ENCODE measurements at regions not wholly inside any gene's neighbourhood (a gene's known extent, or its start where the extent isn't known, plus 50 kb on each side); places are given as distances from the start of the nearest gene placed in this dataset.

DNA sequence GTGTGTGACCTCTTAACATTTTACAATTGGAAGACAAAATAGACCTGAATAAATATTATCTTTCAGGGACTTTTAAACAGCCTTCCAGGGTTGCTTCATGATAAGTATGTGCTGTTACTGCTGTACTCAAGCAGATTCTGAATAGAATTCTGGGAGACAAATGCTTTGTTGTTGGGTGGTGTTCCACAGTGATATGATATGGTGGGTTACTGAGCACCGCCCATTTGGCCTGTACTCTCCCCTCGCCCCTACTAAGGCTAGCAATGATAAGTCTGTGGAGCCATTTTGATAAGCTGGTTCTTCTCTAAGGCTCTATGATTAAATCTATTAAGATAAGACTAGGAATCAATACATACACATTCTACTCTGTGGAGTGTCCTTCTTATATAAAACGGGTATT lies 89.8 kb upstream of the ITGA4 start:
- POLR2A ChIA-PET = no interaction called here
- H3K9ac ChIP-seq (ENCODE audit: insufficient read depth, low read depth, low read length) = no peak overlapping the region
- H2AFZ ChIP-seq (ENCODE audit: low read length) = no peak overlapping the region
- H3K36me3 ChIP-seq (replicated peaks in 1 of 2; ENCODE audit: control insufficient read depth in 1 of 2, insufficient read depth in 2 of 2, low read length in 2 of 2) = no peaks in the 10 kb centered on the region
- FAIRE-seq = no peak
- CTCF ChIA-PET (ENCODE audit: low intra/inter-chr PET ratio, low total read pairs) = no interaction called here
- no peaks in the 10 kb centered on the region for H3K27me3 ChIP-seq (ENCODE audit: control insufficient read depth in 1 of 2, insufficient read depth in 2 of 2, low read length in 2 of 2)
- no peak for ATAC-seq
- H3K4me2 ChIP-seq (ENCODE audit: low read depth, low read length) = no peak overlapping the region
- H3K9me3 ChIP-seq (ENCODE audit: low read length) = no peaks in the 10 kb centered on the region
- H3K4me1 ChIP-seq (ENCODE audit: insufficient read depth, low read length) = no peaks in the 10 kb centered on the region
- intact Hi-C loops (cut with micrococcal nuclease; ENCODE audit: unreplicated experiment) = no loop called here
- no peak for DNase-seq (ENCODE audit: low spot score)
- no peak for TF ChIP-seq GLI4 (CRISPR knock-in tag; IDR thresholded peaks at IDR 0.05; ENCODE audit: borderline replicate concordance)
- no peak for TF ChIP-seq ZNF652 (CRISPR knock-in tag; IDR thresholded peaks at IDR 0.05; ENCODE audit: borderline replicate concordance, low read depth)
- TF ChIP-seq, protein P1, sequence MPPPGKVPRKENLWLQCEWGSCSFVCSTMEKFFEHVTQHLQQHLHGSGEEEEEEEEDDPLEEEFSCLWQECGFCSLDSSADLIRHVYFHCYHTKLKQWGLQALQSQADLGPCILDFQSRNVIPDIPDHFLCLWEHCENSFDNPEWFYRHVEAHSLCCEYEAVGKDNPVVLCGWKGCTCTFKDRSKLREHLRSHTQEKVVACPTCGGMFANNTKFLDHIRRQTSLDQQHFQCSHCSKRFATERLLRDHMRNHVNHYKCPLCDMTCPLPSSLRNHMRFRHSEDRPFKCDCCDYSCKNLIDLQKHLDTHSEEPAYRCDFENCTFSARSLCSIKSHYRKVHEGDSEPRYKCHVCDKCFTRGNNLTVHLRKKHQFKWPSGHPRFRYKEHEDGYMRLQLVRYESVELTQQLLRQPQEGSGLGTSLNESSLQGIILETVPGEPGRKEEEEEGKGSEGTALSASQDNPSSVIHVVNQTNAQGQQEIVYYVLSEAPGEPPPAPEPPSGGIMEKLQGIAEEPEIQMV (CRISPR knock-in tag; IDR thresholded peaks at IDR 0.05; ENCODE audit: low read depth) = no peak
- TF ChIP-seq, protein P2, sequence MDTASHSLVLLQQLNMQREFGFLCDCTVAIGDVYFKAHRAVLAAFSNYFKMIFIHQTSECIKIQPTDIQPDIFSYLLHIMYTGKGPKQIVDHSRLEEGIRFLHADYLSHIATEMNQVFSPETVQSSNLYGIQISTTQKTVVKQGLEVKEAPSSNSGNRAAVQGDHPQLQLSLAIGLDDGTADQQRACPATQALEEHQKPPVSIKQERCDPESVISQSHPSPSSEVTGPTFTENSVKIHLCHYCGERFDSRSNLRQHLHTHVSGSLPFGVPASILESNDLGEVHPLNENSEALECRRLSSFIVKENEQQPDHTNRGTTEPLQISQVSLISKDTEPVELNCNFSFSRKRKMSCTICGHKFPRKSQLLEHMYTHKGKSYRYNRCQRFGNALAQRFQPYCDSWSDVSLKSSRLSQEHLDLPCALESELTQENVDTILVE (CRISPR knock-in tag; IDR thresholded peaks at IDR 0.05) = no peak
- no peak for TF ChIP-seq SATB2 (CRISPR knock-in tag; IDR thresholded peaks at IDR 0.05)
- TF ChIP-seq GATAD1 (CRISPR knock-in tag; IDR thresholded peaks at IDR 0.05) = no peak
- TF ChIP-seq MTF2 (CRISPR knock-in tag; IDR thresholded peaks at IDR 0.05; ENCODE audit: borderline replicate concordance) = no peak
- TF ChIP-seq NFYC (CRISPR knock-in tag; IDR thresholded peaks at IDR 0.05) = no peak
- TF ChIP-seq, protein P3, sequence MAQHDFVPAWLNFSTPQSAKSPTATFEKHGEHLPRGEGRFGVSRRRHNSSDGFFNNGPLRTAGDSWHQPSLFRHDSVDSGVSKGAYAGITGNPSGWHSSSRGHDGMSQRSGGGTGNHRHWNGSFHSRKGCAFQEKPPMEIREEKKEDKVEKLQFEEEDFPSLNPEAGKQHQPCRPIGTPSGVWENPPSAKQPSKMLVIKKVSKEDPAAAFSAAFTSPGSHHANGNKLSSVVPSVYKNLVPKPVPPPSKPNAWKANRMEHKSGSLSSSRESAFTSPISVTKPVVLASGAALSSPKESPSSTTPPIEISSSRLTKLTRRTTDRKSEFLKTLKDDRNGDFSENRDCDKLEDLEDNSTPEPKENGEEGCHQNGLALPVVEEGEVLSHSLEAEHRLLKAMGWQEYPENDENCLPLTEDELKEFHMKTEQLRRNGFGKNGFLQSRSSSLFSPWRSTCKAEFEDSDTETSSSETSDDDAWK (CRISPR knock-in tag; IDR thresholded peaks at IDR 0.05) = no peak
- no peak for TF ChIP-seq ZNF17 (CRISPR knock-in tag; IDR thresholded peaks at IDR 0.05)
- no peaks in the 10 kb centered on the region for H4K20me1 ChIP-seq (ENCODE audit: insufficient read depth, low read length)
- H3K79me2 ChIP-seq (ENCODE audit: insufficient read depth, low read length) = no peaks in the 10 kb centered on the region
- H3K27ac ChIP-seq (ENCODE audit: extremely low read length, insufficient read depth, low read length) = no peak overlapping the region
- in situ Hi-C loops (cut with HindIII; ENCODE audit: extremely low pct_ligation_motif_present, low pct_unique_long_range_greater_than_20kb) = no loop called here
- no TSS peak for BruUV-seq (replicated peaks)
- no peak overlapping the region for H3K4me3 ChIP-seq (replicated peaks in 1 of 3; ENCODE audit: insufficient read depth in 1 of 3, low read depth in 2 of 3, low read length in 3 of 3)
- WGBS (ENCODE audit: low lambda C conversion rate) = 0% methylated on average over 3 of the region's 3 CpGs

Measured in HepG2 (cell line).